OCI-M1 (cell line): ENCODE measurements at regions not wholly inside any gene's neighbourhood (a gene's known extent, or its start where the extent isn't known, plus 50 kb on each side); places are given as distances from the start of the nearest gene placed in this dataset.

Source experiments
- DNase-seq: peaks from one replicate; lab custom pipeline; 2025; lab: John Stamatoyannopoulos, UW

- DNase-seq, result no peak
Measured at GRCh38 chr4:3852309-3852708, 86.1 kb downstream of the ADRA2C start.

GRCh38 chr4:3852711-3853110, 86.5 kb downstream of the ADRA2C start:
- no peak for DNase-seq

- DNase-seq, result no peak
Measured at GRCh38 chr4:3853388-3854035, 87.3 kb downstream of the ADRA2C start.

GRCh38 chr4:3854661-3855060, 88.5 kb downstream of the ADRA2C start:
- no peak for DNase-seq

DNA sequence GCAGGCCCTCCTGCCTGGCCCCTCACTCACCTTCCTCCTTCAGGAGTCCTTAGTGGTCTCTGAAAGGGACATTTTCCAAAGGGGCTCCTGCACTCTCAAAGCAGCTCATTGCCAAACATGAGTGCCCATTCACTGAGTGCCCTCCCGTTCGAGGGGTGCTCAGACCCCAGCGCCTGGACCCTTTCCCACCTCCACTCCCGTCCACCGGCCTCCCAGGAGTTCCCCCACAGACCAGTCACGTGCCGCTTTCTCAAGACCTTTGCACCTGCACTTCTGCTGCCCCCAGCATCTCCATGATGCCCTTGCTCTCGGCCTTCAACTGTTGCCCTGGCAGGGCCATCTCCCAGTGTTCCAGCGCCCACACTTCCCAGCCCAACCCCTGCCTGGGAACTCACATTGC, 89.5 kb downstream of the ADRA2C start:
- DNase-seq, result no peak

GRCh38 chr4:3856604-3857204, 90.5 kb downstream of the ADRA2C start:
- no peak for DNase-seq

- no peak for DNase-seq
Measured at GRCh38 chr4:3857269-3857926, 91.2 kb downstream of the ADRA2C start.

DNA sequence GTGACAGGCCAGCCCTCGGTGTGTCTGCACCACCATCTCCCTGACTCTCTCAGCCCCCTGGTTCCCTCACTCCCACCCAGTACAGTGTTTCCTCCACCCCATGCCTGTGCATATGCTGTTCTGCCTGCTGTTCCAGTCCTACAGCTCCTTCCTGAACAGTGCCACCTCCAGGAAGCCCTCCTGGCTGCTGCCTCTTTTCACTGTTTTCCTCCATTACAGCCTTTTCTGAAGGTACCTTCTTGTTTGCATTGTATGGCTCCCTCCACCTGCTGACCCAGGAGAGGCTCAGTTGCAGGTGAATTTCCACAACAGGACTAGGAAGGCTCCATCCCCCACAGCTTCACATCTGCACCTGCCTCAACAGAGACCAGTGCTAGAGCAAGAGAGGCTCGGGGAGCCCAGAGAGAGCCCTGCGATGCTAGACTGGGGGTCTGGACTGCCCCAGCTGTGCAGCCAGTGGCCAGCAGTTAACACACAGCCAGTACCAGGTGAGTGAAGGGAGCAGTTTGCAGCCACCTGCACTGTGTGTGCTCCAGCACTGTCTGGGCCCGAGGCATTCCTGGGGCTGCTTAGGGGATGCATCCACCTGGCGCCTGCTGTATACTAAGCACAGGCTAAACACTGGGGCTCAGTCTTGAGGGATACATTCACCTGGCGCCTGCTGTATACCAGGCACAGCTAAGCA, 92.0 kb downstream of the ADRA2C start:
- DNase-seq, result no peak

GRCh38 chr4:3858765-3859388, 92.7 kb downstream of the ADRA2C start:
- no peak for DNase-seq

GRCh38 chr4:3859571-3859970, 93.4 kb downstream of the ADRA2C start:
- DNase-seq, result no peak

- no peak for DNase-seq
Measured at GRCh38 chr4:3860061-3860912, 94.1 kb downstream of the ADRA2C start.

GRCh38 chr4:3860913-3861636, 94.9 kb downstream of the ADRA2C start:
- DNase-seq, result no peak

DNA sequence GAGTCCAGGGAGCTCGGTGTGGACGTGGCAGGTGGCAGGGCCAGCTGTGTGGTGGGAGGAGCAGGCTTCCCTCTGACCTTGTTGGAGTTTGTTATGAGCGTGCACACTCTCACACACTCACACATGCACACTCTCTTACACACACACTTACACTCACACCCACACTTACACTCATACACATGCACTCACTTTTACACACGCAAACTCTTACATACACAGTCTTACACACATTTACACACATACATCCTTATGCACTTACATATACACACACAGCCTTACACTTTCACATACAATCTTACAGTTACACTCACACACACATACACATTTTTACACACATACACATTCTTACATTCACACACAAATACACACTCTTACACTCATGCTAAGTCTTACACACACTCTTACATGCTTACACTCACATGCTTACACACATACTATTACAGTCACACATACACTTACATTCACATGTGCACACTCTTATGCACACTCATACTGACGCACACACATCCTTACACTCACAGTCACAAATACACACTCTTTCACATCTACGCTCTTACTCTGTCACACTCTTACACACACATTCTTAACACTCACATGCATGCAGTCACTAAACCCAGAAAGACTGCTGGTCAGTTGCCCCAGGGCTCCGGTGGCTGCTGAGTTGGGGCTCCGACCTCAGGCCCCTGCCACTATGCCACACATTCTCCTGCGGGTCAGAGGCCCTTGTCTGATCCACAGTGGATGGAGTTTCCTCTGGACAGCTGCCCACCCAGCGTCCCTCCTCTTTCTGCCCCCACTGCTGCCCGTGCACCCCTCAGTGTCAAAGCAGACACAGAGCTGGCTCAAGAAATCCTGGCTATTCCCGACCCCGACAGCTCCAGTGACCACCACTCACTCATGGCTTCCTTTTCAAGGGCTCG, 95.8 kb downstream of the ADRA2C start:
- DNase-seq, result no peak

DNA sequence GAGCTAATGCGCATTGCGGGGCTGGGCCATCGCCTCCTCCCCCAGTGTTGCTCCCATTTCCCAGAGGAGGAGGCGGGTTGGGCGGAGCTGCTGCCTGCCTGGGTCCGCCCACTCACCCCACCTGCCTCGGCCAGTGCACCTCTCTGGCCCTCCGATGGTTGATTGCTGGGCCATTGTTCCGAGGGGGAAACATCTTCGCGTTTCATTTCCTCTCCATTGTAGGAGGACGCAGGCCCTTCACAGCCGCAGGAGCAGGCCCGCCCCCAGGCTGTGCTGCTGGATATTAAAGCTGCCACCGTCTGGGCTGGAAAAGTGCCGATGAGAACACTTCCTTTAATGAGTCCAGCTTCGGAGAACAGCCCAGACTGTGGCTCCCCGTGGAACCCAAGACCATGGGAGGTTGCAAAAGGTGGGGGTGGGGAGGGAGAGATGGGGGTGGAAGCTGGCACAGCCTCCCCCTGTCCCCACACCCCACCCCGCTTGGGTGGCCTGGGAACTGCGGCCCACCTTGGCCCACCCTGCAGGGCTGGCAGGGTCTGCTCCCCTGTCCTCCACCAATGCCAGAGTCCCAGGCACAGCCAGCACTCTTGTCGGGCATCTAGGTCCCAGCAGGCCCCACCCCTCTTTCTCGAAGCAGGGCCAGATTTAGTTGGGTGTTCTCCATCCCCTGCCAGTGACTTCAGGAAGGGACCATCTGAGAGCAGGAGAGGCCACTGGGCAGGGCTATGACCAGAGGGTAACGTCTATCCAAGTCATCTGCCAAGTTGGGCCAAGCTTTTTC, 96.6 kb downstream of the ADRA2C start:
- no peak for DNase-seq

DNA sequence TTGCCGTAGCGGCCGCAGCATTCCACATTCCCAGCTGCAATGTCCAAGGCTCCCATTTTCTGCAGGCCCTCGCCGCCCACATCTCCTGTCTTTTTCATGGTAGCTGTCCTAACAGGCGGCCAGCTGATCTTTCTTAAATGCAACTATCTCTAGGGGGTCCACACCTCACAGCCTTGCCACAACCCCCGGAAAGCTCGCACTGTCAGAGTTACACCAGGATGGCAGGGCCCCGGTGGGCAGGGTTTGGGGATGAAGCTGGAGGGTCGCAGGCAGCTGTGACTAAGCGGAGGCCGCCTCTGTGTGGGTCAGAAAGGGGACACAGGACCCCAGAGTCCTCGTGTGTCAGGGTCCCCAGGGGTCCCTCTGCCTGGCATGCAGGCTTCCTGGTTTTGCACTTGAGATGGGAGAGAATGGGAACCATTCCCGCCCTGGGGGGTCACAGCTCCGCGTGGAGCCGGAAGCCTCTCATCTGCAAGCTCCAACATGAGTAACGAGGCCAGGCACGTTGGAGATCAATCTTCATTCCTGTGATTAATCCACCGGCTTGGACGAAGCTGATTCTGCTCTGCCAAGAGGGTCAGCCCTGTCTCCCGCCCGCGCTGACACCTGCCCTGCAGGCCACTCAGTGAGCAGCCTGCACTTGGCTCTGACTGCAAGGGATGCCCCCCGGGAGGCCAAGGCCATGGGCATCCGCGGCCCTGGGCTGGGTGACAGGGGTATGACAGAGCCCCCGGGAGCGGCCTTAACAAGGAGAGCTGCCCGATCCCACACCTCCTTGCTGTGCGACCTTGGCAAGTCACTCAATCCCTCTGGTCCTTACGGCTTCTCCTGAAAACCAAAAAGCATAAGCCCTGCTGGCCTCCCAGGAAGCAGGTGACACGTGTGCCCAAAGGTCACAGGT, 97.9 kb downstream of the ADRA2C start:
- no peak for DNase-seq

DNA sequence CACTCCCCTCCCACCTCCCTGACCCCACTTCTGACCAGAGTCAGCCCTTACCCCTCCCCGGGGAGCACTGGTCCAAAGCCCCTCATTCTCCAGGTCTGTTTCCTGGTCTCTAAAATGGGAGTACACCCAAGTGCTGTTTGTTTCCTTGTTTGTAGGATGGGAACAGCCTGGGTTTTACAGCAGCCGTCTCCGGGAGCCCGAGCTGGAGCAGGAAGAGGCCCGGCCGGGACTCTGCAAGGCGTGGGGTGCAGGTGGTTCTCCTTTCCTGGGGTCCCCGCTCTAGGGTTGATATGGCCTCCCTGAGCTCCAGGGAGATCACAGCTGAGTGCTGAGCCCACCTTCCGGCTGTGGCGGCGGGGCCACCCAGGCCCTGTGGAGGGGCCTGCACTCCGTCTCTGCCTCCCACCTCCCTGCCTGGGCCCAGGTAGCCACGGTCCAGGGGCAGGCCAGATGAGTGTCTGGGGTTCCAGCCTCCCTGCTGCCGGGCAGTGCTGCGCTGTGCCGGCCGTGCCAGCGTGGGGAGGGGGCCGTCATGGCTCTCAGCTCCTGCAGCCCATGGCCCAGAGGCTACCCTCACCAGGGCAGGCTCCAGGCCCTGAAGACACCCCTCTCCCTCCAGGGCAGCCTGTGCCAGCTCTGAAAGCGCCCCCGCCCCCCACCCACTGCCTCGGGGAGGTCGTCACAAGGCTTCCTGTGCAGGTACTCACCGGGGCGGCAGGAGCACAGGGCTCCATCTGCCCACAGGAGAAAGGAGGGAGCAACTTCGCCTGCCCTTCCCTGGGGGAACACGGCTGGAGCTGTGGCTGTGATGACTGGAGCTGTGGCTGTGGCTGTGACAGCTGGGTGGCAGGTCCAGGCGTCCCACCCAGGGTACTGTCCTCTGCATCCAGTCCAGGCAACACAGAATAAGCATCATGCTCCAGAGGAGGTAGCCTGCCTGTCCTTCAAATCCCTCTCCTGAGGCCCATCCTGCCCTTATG, 98.8 kb downstream of the ADRA2C start:
- DNase-seq, result no peak
